Uterus (tissue), 3 donors: ENCODE measurements at regions not wholly inside any gene's neighbourhood (a gene's known extent, or its start where the extent isn't known, plus 50 kb on each side); places are given as distances from the start of the nearest gene placed in this dataset.

ENCODE experiments used
- DNase-seq, 2 donors: peaks; one replicate each; pipeline ENCODE4 v3.0.0-alpha.2; 2019 to 2020
- H3K27ac ChIP-seq, 2 donors: fragments of 200-600 bp; sonication (generic); 1 replicate in 1 of 2; 2 replicates in 1 of 2; pipeline ENCODE4 v1.5.1; 2016 to 2018
- H3K27me3 ChIP-seq, 2 donors: fragments of 200-600 bp; sonication (generic); one replicate each; pipeline ENCODE4 v1.5.1; 2018 to 2019; ENCODE audit warnings: control low read depth in 1 of 2
- H3K36me3 ChIP-seq, 2 donors: fragments of 200-600 bp; sonication (generic); one replicate each; pipeline ENCODE4 v1.5.1; 2019; ENCODE audit warnings: control low read depth in 1 of 2
- H3K4me1 ChIP-seq, 2 donors: fragments of 200-600 bp; sonication (generic); one replicate each; pipeline ENCODE4 v1.5.1; 2018 to 2019; ENCODE audit warnings: control low read depth in 1 of 2
- H3K4me3 ChIP-seq, 2 donors: fragments of 200-600 bp; sonication (generic); 1 replicate in 1 of 2; 2 replicates in 1 of 2; pipeline ENCODE4 v1.5.1; 2018 to 2019; ENCODE audit warnings: mild to moderate bottlenecking in 1 of 2
- H3K9me3 ChIP-seq, 2 donors: fragments of 200-600 bp; sonication (generic); one replicate each; pipeline ENCODE4 v1.5.1; 2019; ENCODE audit warnings: control low read depth in 1 of 2
- POLR2A ChIP-seq, 2 donors: fragments of 450-650 bp; IDR thresholded peaks; one replicate each; pipeline ENCODE4 v1.6.1; 2016; ENCODE audit warnings: antibody characterized with exemption in 2 of 2, mild to moderate bottlenecking in 1 of 2, moderate library complexity in 1 of 2
- intact Hi-C: fragments of 100-400 bp; cut with DNase I; formaldehyde crosslinking; loops from one replicate; pipeline ENCODE4 v1.15.1; 2023; ENCODE audit warnings: low total_unique reads
- TF ChIP-seq, protein P1 (sequence below), 4 experiments: fragments of 200-600 bp in 2 of 4; fragments of 450-650 bp in 2 of 4; sonication (generic) in 2 of 4; IDR thresholded peaks; one replicate each; pipeline ENCODE4 v1.5.1; 2016 to 2019; ENCODE audit warnings: antibody characterized with exemption in 4 of 4, mild to moderate bottlenecking in 2 of 4, moderate library complexity in 1 of 4
- donor health status: DM: yes; HTN: yes; CAD: no.

DNA sequence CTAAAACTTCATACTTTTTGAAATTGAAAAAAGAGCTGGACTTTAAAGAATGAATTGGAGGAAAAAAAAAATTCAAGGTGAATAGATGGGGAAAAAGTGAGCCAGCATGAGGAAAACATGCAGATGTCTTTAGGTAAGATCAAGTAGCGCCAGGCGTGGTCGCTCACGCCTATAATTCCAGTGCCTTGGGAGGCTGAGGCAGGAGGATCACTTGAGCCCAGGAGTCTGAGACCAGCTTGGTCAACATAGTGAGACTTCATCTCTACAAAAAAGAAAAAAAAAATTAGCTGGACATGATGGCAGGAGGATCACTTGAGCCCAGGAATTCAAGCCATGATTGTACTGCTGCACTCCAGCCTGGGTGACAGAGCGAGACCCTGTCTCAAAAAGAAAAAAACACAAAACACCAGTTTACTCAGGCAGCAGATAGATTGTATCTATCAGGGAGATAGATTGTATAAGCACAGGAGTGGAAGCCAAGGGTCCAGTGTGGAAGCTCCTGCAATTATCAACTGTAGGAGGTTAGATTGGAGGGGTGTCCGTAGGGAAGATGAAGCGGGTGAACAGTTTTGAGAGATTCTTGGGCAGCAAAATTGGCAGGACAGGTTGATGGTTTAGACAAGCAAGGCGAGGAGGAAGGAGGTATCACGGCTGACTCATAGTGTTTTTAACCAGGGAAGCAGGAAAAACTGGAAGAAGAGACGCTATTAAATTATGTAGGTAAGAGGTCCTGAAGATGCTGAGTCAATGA, 97.6 kb upstream of the ZNF217 start:
- intact Hi-C loops, result no loop called here
- TF ChIP-seq POLR2A (IDR thresholded peaks at IDR 0.05), result no peak
- TF ChIP-seq, protein P1, sequence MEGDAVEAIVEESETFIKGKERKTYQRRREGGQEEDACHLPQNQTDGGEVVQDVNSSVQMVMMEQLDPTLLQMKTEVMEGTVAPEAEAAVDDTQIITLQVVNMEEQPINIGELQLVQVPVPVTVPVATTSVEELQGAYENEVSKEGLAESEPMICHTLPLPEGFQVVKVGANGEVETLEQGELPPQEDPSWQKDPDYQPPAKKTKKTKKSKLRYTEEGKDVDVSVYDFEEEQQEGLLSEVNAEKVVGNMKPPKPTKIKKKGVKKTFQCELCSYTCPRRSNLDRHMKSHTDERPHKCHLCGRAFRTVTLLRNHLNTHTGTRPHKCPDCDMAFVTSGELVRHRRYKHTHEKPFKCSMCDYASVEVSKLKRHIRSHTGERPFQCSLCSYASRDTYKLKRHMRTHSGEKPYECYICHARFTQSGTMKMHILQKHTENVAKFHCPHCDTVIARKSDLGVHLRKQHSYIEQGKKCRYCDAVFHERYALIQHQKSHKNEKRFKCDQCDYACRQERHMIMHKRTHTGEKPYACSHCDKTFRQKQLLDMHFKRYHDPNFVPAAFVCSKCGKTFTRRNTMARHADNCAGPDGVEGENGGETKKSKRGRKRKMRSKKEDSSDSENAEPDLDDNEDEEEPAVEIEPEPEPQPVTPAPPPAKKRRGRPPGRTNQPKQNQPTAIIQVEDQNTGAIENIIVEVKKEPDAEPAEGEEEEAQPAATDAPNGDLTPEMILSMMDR (IDR thresholded peaks at IDR 0.05), result no peak
- Histone ChIP-seq H3K4me1 (no peaks in the 10 kb centered on the region), H3K9me3 (no peaks in the 10 kb centered on the region), H3K36me3 (no peaks in the 10 kb centered on the region), H3K4me3 (no peak overlapping the region), H3K27me3 (no peaks in the 10 kb centered on the region), H3K27ac (no peak overlapping the region)
- no peak for DNase-seq

DNA sequence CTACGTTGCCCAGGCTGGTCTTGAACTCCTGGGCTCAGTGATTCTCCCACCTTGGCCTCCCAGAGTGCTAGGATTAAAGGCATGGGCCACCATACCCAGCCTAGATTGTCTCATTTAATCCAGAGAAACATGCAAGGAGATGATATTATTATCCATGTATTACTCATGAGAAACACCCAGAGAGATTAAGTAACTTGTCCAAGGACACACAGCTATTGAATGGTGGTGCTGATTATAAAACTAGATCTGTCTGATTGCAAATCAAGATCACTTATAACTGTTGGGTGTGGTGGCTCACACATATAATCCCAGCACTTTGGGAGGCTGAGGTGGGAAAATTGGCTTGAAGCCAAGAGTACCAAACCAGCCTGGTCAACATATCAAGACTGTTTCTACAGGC, 94.4 kb upstream of the ZNF217 start:
- H3K27me3 ChIP-seq, result no peaks in the 10 kb centered on the region
- intact Hi-C loops, result no loop called here
- no peaks in the 10 kb centered on the region for H3K9me3 ChIP-seq
- DNase-seq, result no peak
- no peaks in the 10 kb centered on the region for H3K4me1 ChIP-seq
- no peak overlapping the region for H3K4me3 ChIP-seq
- TF ChIP-seq, protein P1 (IDR thresholded peaks at IDR 0.05), result no peak
- no peak for TF ChIP-seq POLR2A (IDR thresholded peaks at IDR 0.05)
- no peaks in the 10 kb centered on the region for H3K36me3 ChIP-seq
- H3K27ac ChIP-seq, result no peak overlapping the region

DNA sequence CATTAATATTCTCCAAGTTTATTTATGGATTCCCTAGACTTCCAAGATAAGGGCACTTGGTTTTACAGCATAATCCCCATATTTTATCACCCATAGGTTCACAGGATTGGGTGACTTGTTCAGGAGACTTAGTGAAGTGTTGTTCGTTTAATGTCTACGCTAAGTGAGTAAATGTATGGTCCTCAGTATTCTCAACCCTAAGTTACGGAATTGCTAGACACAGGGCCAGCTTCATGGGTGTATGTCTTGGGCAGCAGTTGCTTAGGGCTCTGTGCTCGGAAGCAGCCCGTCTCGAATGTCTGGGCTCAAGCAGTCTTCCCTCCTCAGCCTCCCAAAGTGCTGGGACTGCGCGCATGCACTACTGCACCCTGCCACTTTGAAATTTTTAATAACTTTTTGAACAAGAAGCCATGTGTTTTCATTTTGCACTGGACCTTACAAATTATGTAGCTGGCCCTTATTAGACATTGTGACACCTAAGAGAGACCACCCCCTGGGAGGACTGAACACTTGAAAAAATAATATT, 91.5 kb upstream of the ZNF217 start:
- intact Hi-C loops, result no loop called here
- H3K27me3 ChIP-seq, result no peaks in the 10 kb centered on the region

DNA sequence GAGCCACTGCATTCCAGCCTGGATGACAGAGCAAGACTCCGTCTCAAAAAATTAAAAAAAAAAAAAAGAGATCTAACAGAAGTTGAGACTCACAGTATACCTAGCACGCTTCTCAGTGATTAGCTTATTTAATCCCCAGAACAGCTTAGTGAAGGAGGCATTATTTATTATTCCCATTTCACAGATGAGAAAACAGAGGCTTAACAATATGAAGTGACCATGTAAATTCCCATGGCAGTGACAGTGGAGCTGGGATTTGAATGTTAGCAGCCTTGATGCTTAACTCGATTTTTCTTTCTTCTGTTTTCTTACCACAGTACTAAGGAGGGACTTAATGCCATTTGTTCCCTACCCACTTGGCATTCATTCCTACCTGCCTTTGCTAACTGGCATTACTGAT, 89.9 kb upstream of the ZNF217 start:
- no peak for TF ChIP-seq POLR2A (IDR thresholded peaks at IDR 0.05)
- TF ChIP-seq, protein P1 (IDR thresholded peaks at IDR 0.05), result no peak

More for the DNA sequence above, 91.5 kb upstream of the ZNF217 start:
- Histone ChIP-seq H3K36me3 (no peaks in the 10 kb centered on the region), H3K9me3 (no peaks in the 10 kb centered on the region), H3K27ac (no peak overlapping the region), H3K4me1 (no peaks in the 10 kb centered on the region), H3K4me3 (no peak overlapping the region)
- TF ChIP-seq, protein P1 (IDR thresholded peaks at IDR 0.05), result no peak
- no peak for TF ChIP-seq POLR2A (IDR thresholded peaks at IDR 0.05)
- no peak for DNase-seq

DNA sequence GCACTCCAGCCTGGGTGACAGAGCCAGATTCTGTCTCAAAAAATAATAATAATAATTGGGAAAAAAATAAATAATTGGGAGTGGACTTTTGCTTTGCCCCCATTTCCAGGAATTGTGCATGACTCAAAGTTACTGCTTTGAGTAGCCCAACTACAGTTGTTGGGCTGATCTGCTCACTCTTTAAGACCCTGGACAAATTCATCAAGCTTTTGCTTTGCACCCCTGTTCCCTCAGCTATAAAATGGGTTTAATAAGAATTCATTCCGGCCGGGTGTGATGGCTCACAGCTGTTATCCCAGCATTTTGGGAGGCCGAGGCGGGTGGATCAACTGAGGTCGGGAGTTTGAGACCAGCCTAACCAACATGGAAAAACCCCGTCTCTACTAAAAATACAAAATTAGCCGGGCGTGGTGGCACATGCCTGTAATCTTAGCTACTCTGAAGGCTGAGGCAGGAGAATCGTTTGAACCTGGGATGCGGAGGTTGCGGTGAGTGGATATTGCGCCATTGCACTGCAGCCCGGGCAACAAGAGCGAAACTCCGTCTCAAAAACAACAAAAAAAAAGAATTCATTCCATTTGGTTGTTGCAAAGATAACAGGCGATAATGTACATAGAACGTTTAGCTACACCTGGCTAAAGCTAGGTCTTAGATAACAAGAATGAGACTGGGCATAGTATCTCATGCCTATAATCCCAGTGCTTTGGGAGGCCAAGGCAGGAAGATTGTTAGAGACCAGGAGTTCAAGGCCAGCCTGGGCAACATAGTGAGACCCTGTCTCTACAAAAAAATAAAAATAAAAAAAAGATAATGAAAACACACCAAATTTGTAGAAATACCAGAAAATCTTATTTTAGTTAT, 87.9 kb upstream of the ZNF217 start:
- Histone ChIP-seq H3K27ac (peak overlapping the region in 1 of 2 donors; percentile 37), H3K4me1 (no peaks in the 10 kb centered on the region), H3K27me3 (no peaks in the 10 kb centered on the region), H3K36me3 (no peaks in the 10 kb centered on the region), H3K9me3 (no peaks in the 10 kb centered on the region), H3K4me3 (no peak overlapping the region)
- TF ChIP-seq POLR2A (IDR thresholded peaks at IDR 0.05), result no peak
- TF ChIP-seq, protein P1 (IDR thresholded peaks at IDR 0.05), result no peak
- DNase-seq, result no peak
- intact Hi-C loops, result no loop called here

More for the DNA sequence above, 89.9 kb upstream of the ZNF217 start:
- H3K4me1 ChIP-seq, result no peaks in the 10 kb centered on the region
- no peaks in the 10 kb centered on the region for H3K36me3 ChIP-seq
- intact Hi-C loops, result no loop called here
- H3K27ac ChIP-seq, result no peak overlapping the region
- H3K27me3 ChIP-seq, result no peaks in the 10 kb centered on the region
- DNase-seq, result no peak
- no peaks in the 10 kb centered on the region for H3K9me3 ChIP-seq
- H3K4me3 ChIP-seq, result no peak overlapping the region
